H9 (cell line): ENCODE measurements at regions not wholly inside any gene's neighbourhood (a gene's known extent, or its start where the extent isn't known, plus 50 kb on each side); places are given as distances from the start of the nearest gene placed in this dataset.

Experiments
- DNase-seq: peaks from one replicate; pipeline ENCODE4 v3.0.0-alpha.2; 2017
- H2AFZ ChIP-seq: one replicate; pipeline ENCODE4 v1.6.1; 2013; ENCODE audit warnings: mild to moderate bottlenecking, low read length, control low read depth, moderate library complexity
- H2AK5ac ChIP-seq: 2 replicates; pipeline ENCODE4 v1.6.1; 2013; ENCODE audit warnings: low read length, control low read depth, mixed read lengths; ENCODE audit not compliant: insufficient read length
- H2BK120ac ChIP-seq: one replicate; pipeline ENCODE4 v1.6.1; 2013; ENCODE audit warnings: low read depth, mild to moderate bottlenecking, low read length, control low read depth, inconsistent platforms; ENCODE audit not compliant: poor library complexity, severe bottlenecking
- H2BK12ac ChIP-seq: 2 replicates; pipeline ENCODE4 v1.6.1; 2013; ENCODE audit warnings: low read length, control low read depth, mixed read lengths, low read depth; ENCODE audit not compliant: insufficient read length
- H2BK15ac ChIP-seq: 2 replicates; pipeline ENCODE4 v1.6.1; 2013; ENCODE audit warnings: low read depth, low read length, control low read depth
- H2BK20ac ChIP-seq: one replicate; pipeline ENCODE4 v1.6.1; 2013; ENCODE audit warnings: low read depth, mild to moderate bottlenecking, low read length, control low read depth, inconsistent platforms; ENCODE audit not compliant: poor library complexity, severe bottlenecking
- H2BK5ac ChIP-seq: 2 replicates; pipeline ENCODE4 v1.6.1; 2013; ENCODE audit warnings: low read length, control low read depth, mixed read lengths; ENCODE audit not compliant: insufficient read length
- H3K14ac ChIP-seq: 2 replicates; pipeline ENCODE4 v1.6.1; 2013; ENCODE audit warnings: low read length, control low read depth; ENCODE audit not compliant: insufficient read depth
- H3K18ac ChIP-seq: 2 replicates; pipeline ENCODE4 v1.6.1; 2013; ENCODE audit warnings: low read depth, mild to moderate bottlenecking, mixed read lengths, low read length, control low read depth; ENCODE audit not compliant: insufficient read length
- H3K23ac ChIP-seq: 2 replicates; pipeline ENCODE4 v1.6.1; 2013; ENCODE audit warnings: low read length, control low read depth, mixed read lengths, low read depth; ENCODE audit not compliant: insufficient read length
- H3K23me2 ChIP-seq: 2 replicates; pipeline ENCODE4 v1.6.1; 2013; ENCODE audit warnings: low read depth, mild to moderate bottlenecking, mixed read lengths, low read length, control low read depth; ENCODE audit not compliant: insufficient read length, poor library complexity, severe bottlenecking
- H3K27ac ChIP-seq: 2 replicates; pipeline ENCODE4 v1.5.1; 2013; ENCODE audit warnings: low read length, control low read depth, mixed read lengths, low read depth; ENCODE audit not compliant: insufficient read length
- H3K27me3 ChIP-seq: 2 replicates; pipeline ENCODE4 v1.6.1; 2013; ENCODE audit warnings: low read length, control low read depth, inconsistent platforms; ENCODE audit not compliant: insufficient read depth
- H3K4ac ChIP-seq: 2 replicates; pipeline ENCODE4 v1.6.1; 2013; ENCODE audit warnings: low read depth, mild to moderate bottlenecking, control low read depth, inconsistent platforms, low read length, moderate library complexity
- H3K4me1 ChIP-seq: 2 replicates; pipeline ENCODE4 v1.6.1; 2013; ENCODE audit warnings: low read length, control low read depth, inconsistent platforms; ENCODE audit not compliant: insufficient read depth
- H3K4me2 ChIP-seq: 2 replicates; pipeline ENCODE4 v1.6.1; 2013; ENCODE audit warnings: low read length, control low read depth, mixed read lengths; ENCODE audit not compliant: insufficient read length, insufficient read depth
- H3K56ac ChIP-seq: 2 replicates; pipeline ENCODE4 v1.6.1; 2013; ENCODE audit warnings: low read depth, mild to moderate bottlenecking, mixed read lengths, low read length, control low read depth; ENCODE audit not compliant: insufficient read length
- H3K79me1 ChIP-seq: 2 replicates; pipeline ENCODE4 v1.6.1; 2013; ENCODE audit warnings: low read depth, mild to moderate bottlenecking, moderate library complexity, low read length, control low read depth, inconsistent platforms; ENCODE audit not compliant: insufficient read depth, poor library complexity, severe bottlenecking
- H3K79me2 ChIP-seq: 2 replicates; pipeline ENCODE4 v1.6.1; 2013; ENCODE audit warnings: low read length, control low read depth, inconsistent platforms; ENCODE audit not compliant: insufficient read depth
- H3K9ac ChIP-seq: 2 replicates; pipeline ENCODE4 v1.6.1; 2013; ENCODE audit warnings: low read length, control low read depth, mixed read lengths; ENCODE audit not compliant: insufficient read length; ENCODE audit errors: extremely low read depth
- H3K9me3 ChIP-seq: one replicate; pipeline ENCODE4 v1.6.1; 2013; ENCODE audit warnings: low read depth, low read length, inconsistent platforms; ENCODE audit not compliant: control insufficient read depth
- H3T11ph ChIP-seq: one replicate; pipeline ENCODE4 v1.6.1; 2013; ENCODE audit warnings: mild to moderate bottlenecking, low read length, control low read depth, inconsistent platforms
- H4K20me1 ChIP-seq: one replicate; pipeline ENCODE4 v1.6.1; 2013; ENCODE audit not compliant: control insufficient read depth, insufficient read length, insufficient read depth
- H4K5ac ChIP-seq: 2 replicates; pipeline ENCODE4 v1.6.1; 2013; ENCODE audit warnings: low read depth, mild to moderate bottlenecking, mixed read lengths, low read length, control low read depth; ENCODE audit not compliant: insufficient read length
- H4K8ac ChIP-seq: replicated peaks from 2 replicates; pipeline ENCODE4 v1.6.1; 2013; ENCODE audit warnings: low read length, control low read depth, mixed read lengths, low read depth; ENCODE audit not compliant: insufficient read length
- H4K91ac ChIP-seq: 2 replicates; pipeline ENCODE4 v1.6.1; 2013; ENCODE audit warnings: low read depth, mild to moderate bottlenecking, moderate library complexity, mixed read lengths, low read length, control low read depth; ENCODE audit not compliant: insufficient read length
- H3K27ac Mint-ChIP-seq, 3 experiments: 2 replicates in 2 of 3; 3 replicates in 1 of 3; pipeline ENCODE4 v1.8.0; 2020 to 2021; ENCODE audit warnings: mixed read lengths in 3 of 3, mild to moderate bottlenecking in 1 of 3, moderate library complexity in 1 of 3
- H3K27me3 Mint-ChIP-seq: 2 replicates; pipeline ENCODE4 v1.8.0; 2021; ENCODE audit warnings: low read depth, mild to moderate bottlenecking, moderate library complexity, mixed read lengths
- H3K36me3 Mint-ChIP-seq, 3 experiments: 2 replicates in 2 of 3; 3 replicates in 1 of 3; pipeline ENCODE4 v1.8.0; 2020 to 2021; ENCODE audit warnings: low read depth in 3 of 3, mixed read lengths in 3 of 3; ENCODE audit not compliant: insufficient read depth in 1 of 3
- H3K4me1 Mint-ChIP-seq, 2 experiments: 2 replicates each; pipeline ENCODE4 v1.8.0; 2020; ENCODE audit warnings: mixed read lengths in 2 of 2
- H3K4me3 Mint-ChIP-seq, 2 experiments: 2 replicates in 1 of 2; 3 replicates in 1 of 2; pipeline ENCODE4 v1.8.0; 2020 to 2021; ENCODE audit warnings: mild to moderate bottlenecking in 2 of 2, mixed read lengths in 2 of 2, moderate library complexity in 1 of 2
- H3K9me3 Mint-ChIP-seq, 2 experiments: 2 replicates in 1 of 2; 3 replicates in 1 of 2; pipeline ENCODE4 v1.8.0; 2020; ENCODE audit warnings: mild to moderate bottlenecking in 2 of 2, mixed read lengths in 2 of 2, moderate library complexity in 1 of 2
- WGBS: extraction: QIAGEN DNeasy Blood & Tissue Kit; methylation state at CpG from one replicate; pipeline ENCODE4 v1.1.7; 2013; ENCODE audit warnings: missing lambda C conversion rate, low lambda C conversion rate, mixed read lengths; ENCODE audit not compliant: insufficient read length; ENCODE audit errors: extremely low coverage; 5-methylcytosine and 5-hydroxymethylcytosine counted together
- TF ChIP-seq, protein P1 (sequence below): fragments of 200-600 bp; sonication (generic); conservative IDR thresholded peaks from 3 replicates; pipeline ENCODE4 v1.8.0; 2021; ENCODE audit warnings: antibody characterized with exemption, mild to moderate bottlenecking

DNA sequence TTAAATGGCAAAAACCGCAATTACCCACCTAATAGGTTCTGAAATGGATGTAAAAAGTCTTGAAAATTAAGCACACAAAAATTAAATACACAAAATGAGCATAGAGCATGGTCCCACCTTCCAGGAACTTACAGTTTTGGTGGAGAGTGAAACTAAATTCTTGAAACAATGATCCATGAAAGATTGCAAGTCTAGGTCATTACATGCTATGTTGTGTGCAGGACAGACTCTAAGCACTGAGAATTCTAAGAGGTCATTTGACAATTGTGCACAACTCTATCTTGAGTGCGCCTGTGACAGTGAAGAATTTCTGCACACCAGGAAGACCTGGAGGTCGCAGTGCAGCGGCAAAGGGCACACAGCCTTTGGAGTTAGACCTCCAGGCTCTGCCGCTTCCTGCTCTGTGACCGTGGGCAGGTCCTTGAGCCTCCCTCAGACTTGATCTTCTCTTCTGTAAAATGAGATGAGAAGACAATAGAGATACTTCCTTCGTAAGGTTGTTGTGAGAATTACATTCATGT lies 153.3 kb upstream of the TPM1 start:
- Mint-ChIP-seq H3K4me3 (no peak overlapping the region), H3K4me1 (peaks cover 39 to 42% of the 10 kb centered on the region in 2 experiments)
- H2BK15ac ChIP-seq = no peak overlapping the region

More for the DNA sequence above, 153.3 kb upstream of the TPM1 start:
- Histone ChIP-seq H3K4ac (no peak overlapping the region), H4K8ac (no peak overlapping the region), H3K79me2 (no peaks in the 10 kb centered on the region), H3T11ph (no peak overlapping the region), H2BK20ac (no peak overlapping the region), H3K9ac (no peak overlapping the region), H3K4me2 (no peak overlapping the region), H3K79me1 (no peaks in the 10 kb centered on the region), H3K23me2 (no peaks in the 10 kb centered on the region), H4K5ac (no peak overlapping the region), H2BK12ac (no peak overlapping the region), H3K27ac (no peak overlapping the region), H3K56ac (no peak overlapping the region), H2AFZ (no peak overlapping the region), H3K14ac (no peak overlapping the region), H3K23ac (no peak overlapping the region), H4K20me1 (no peaks in the 10 kb centered on the region), H2AK5ac (no peak overlapping the region), H3K4me1 (peaks cover 5% of the 10 kb centered on the region; the same call in 1 of the 2 replicates), H3K9me3 (no peaks in the 10 kb centered on the region), H2BK5ac (no peak overlapping the region), H4K91ac (no peak overlapping the region), H3K18ac (no peak overlapping the region), H2BK120ac (no peak overlapping the region), H3K27me3 (no peaks in the 10 kb centered on the region)
- no peak for DNase-seq
- no CpG with 5 or more reads among the region's 7 CpGs for WGBS
- H3K9me3 Mint-ChIP-seq = no peaks in the 10 kb centered on the region; a peak in 2 of 5 replicates
- H3K27me3 Mint-ChIP-seq = peaks cover 5% of the 10 kb centered on the region
- TF ChIP-seq, protein P1, sequence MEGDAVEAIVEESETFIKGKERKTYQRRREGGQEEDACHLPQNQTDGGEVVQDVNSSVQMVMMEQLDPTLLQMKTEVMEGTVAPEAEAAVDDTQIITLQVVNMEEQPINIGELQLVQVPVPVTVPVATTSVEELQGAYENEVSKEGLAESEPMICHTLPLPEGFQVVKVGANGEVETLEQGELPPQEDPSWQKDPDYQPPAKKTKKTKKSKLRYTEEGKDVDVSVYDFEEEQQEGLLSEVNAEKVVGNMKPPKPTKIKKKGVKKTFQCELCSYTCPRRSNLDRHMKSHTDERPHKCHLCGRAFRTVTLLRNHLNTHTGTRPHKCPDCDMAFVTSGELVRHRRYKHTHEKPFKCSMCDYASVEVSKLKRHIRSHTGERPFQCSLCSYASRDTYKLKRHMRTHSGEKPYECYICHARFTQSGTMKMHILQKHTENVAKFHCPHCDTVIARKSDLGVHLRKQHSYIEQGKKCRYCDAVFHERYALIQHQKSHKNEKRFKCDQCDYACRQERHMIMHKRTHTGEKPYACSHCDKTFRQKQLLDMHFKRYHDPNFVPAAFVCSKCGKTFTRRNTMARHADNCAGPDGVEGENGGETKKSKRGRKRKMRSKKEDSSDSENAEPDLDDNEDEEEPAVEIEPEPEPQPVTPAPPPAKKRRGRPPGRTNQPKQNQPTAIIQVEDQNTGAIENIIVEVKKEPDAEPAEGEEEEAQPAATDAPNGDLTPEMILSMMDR = no peak
- H3K36me3 Mint-ChIP-seq = no peaks in the 10 kb centered on the region
- H3K27ac Mint-ChIP-seq = no peak overlapping the region
